ENCODE measurements at regions not wholly inside any gene's neighbourhood (a gene's known extent, or its start where the extent isn't known, plus 50 kb on each side); places are given as distances from the start of the nearest gene placed in this dataset.

DNA sequence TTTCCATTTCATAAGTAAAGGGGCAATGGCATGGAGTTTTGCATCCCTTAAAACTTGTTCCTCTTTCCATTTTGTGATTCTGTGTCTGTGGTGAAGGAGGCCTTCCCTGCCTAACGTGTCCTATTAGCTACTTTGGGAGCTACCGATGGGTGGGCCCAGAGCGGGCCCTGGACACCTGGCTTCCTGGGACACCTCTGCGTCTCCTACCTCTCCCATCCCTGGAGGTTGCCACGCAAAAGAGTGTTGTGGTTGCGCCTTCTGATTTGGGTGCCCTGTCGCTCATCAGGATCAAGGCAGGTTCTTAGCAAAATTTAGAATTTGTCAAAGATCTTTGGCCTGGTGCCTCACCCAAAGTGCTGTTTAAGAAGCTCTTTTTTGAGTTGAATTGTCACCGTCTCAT is 116.4 kb upstream of the CACNA1E start:
- no peak for DNase-seq (ENCODE audit: low read depth in 2 of 3, low spot score in 2 of 3)

DNA sequence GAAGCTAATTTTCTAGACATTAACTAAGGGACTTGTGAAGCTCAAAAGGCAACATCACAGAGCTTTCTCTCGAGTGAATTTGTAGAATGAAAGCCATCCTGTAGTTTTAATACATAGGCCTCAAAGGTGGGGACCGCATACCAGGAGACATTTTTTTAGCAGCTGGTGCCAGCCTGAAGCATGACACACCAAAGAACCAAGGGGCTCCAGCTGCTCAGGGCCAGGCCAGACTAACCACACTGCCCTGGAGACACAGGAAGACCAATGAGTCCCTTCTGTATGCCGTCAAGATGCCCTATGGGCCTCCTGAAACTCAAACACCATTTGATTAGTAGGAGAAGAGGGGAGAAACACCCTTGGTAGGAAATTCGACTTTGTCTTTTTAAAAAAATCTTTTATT is 113.9 kb upstream of the CACNA1E start:
- DNase-seq (ENCODE audit: low read depth in 2 of 3, low spot score in 2 of 3): no peak

DNA sequence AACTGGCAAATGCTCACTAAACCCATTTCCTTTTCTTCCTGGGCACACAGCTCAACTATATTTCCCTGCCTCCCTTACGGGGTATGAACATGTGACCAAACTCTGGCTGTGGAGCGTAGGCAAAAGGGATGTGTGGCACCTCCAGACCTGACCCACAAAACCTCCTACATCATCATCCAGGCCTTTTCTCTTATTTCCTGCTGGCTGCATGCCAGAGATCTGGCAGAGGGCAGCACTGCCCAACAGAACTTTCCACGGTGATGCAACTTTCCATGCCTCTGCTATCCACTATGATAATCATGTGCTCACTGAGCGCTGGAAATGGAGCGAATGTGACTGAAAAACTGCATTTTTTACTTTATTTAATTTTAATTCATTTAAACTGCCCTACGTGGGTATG is 99.6 kb upstream of the CACNA1E start:
- peak in 1 of 3 donors; percentile 2 for DNase-seq (ENCODE audit: low read depth in 2 of 3, low spot score in 2 of 3)

DNA sequence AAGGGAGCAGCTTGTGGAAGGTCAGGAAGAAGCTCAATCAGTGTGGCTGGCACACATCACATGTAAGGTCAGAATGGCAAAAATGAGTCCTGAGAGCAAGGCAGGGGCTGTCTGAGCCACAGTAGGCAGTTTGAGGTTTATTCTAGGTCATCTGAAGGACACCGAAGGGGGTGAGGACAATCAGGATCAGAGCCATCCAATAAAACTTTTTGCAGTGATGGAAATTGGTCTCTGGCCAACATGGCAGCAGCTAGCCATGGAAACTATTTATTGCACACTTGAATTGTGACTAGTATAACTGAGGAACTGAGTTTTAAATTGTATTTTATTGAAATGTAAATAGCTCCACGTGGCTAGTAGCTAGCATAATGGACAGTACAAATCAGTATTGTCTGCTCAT is 97.0 kb upstream of the CACNA1E start:
- DNase-seq (ENCODE audit: low read depth in 2 of 3, low spot score in 2 of 3): no peak

- DNase-seq (ENCODE audit: low read depth in 2 of 3, low spot score in 2 of 3): no peak
These were observed 96.4 kb upstream of the CACNA1E start for GRCh38 chr1:181386951-181387350.

GRCh38 chr1:181387702-181388101 is 95.6 kb upstream of the CACNA1E start:
- no peak for DNase-seq (ENCODE audit: low read depth in 2 of 3, low spot score in 2 of 3)

- no peak for DNase-seq (ENCODE audit: low read depth in 2 of 3, low spot score in 2 of 3)
These were observed 92.8 kb upstream of the CACNA1E start for GRCh38 chr1:181390410-181391077.

DNA sequence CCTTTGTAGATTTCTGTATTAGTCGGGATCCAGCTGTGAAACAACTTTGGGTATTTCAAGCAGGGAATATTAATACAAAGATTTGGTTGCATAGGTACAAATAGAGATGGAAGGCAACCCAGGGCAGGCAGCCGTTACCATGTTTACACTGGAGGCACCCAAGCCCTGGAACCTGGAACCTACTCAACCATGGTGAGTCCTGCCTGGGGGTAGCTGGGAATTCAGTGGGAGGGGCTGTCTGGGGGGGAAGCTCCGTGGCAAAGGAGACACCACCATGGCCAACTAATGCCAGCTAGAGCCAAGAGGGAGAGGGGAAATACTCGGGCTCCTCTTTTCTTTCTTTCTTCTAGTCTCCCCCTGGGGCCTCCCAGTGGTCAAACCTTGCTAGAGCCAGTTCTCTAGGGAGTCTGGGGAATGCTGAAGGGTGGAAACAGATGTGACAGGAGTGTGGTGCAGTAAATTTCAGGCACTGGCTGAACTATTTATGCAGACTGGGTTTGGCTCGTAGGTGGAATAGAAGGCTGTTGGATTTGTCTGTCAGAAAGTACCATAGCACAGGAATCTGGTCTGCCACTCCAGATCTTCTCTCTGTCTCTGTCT is 91.9 kb upstream of the CACNA1E start:
- DNase-seq (ENCODE audit: low read depth in 2 of 3, low spot score in 2 of 3): no peak

GRCh38 chr1:181392133-181392532 is 91.2 kb upstream of the CACNA1E start:
- no peak for DNase-seq (ENCODE audit: low read depth in 2 of 3, low spot score in 2 of 3)

GRCh38 chr1:181392613-181393220 is 90.6 kb upstream of the CACNA1E start:
- DNase-seq (ENCODE audit: low read depth in 2 of 3, low spot score in 2 of 3): no peak

- no peak for DNase-seq (ENCODE audit: low read depth in 2 of 3, low spot score in 2 of 3)
These were observed 88.6 kb upstream of the CACNA1E start for GRCh38 chr1:181394766-181395165.

DNA sequence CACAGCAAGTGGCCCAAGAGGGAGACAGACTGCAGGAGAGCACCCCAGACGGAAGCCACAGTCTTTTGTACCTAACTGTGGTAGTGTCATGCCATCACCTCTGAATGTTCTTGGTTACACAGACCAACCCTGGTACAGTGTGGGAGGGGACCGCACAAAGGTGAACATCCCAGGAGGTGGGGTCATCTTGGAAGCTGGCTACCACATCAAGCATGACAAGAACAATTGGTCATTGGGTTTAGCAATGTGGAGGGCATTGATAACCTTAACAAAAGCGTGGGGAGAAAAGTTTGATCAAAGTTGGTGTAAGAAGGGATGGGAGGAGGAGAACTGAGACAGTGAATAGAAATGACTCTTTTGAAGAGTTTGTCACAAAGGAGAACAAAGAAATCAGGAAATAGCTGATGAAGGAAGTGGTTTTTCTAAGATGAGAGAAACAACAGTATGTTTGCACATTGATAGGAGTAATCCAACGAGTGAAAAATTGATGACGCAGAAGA is 87.1 kb upstream of the CACNA1E start:
- DNase-seq (ENCODE audit: low read depth in 2 of 3, low spot score in 2 of 3): peak in 2 of 3 donors; percentile 3 to 47

- no peak for DNase-seq (ENCODE audit: low read depth in 2 of 3, low spot score in 2 of 3)
These were observed 86.5 kb upstream of the CACNA1E start for GRCh38 chr1:181396811-181397210.

DNA sequence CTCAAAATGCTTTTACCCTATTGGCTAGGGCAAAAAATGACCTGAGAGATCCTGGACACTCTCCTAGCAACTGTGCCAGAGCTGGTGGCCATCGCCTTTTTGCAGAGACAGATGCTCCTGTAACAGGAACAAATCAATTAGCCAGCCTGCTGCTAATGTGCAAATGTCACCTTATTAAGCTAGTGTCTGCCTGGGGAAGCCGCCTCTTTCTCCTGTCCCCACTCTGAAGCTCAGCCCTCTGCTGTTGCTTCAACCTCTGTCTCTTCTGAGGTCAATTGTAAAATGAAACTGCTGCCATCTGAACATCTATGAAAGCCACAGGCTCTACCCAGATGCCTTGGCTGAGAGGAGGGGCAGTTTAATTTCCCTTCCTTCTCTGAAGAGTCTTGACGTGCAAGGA is 85.5 kb upstream of the CACNA1E start:
- peak in 1 of 3 donors; percentile 10 for DNase-seq (ENCODE audit: low read depth in 2 of 3, low spot score in 2 of 3)

- no peak for DNase-seq (ENCODE audit: low read depth in 2 of 3, low spot score in 2 of 3)
These were observed 84.8 kb upstream of the CACNA1E start for GRCh38 chr1:181398544-181398943.

GRCh38 chr1:181405584-181405983 is 77.7 kb upstream of the CACNA1E start:
- DNase-seq (ENCODE audit: low read depth in 2 of 3, low spot score in 2 of 3): no peak

- no peak for DNase-seq (ENCODE audit: low read depth in 2 of 3, low spot score in 2 of 3)
These were observed 76.3 kb upstream of the CACNA1E start for GRCh38 chr1:181406989-181407388.

- DNase-seq (ENCODE audit: low read depth in 2 of 3, low spot score in 2 of 3): no peak
These were observed 73.3 kb upstream of the CACNA1E start for GRCh38 chr1:181409981-181410380.

DNA sequence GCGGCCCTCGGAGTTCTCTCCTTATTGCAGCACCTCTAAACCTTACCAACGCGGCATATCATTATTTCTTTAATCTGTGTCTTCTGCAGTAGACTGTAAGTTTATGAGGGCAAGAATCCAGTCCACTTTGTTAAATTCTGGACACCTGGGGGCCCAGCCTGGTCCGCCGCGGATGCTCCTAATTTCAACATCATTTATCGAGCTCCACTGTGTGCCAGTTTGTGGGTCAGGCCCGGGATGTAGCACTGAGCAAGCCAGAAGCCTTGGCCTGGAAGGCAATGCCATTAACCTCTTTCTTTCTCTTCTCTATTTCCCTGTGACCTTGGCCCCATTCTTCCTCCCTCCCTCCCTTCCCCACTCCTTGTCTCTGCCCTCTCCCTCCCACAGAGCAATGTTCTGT is 70.6 kb upstream of the CACNA1E start:
- no peak for DNase-seq (ENCODE audit: low read depth in 2 of 3, low spot score in 2 of 3)

DNA sequence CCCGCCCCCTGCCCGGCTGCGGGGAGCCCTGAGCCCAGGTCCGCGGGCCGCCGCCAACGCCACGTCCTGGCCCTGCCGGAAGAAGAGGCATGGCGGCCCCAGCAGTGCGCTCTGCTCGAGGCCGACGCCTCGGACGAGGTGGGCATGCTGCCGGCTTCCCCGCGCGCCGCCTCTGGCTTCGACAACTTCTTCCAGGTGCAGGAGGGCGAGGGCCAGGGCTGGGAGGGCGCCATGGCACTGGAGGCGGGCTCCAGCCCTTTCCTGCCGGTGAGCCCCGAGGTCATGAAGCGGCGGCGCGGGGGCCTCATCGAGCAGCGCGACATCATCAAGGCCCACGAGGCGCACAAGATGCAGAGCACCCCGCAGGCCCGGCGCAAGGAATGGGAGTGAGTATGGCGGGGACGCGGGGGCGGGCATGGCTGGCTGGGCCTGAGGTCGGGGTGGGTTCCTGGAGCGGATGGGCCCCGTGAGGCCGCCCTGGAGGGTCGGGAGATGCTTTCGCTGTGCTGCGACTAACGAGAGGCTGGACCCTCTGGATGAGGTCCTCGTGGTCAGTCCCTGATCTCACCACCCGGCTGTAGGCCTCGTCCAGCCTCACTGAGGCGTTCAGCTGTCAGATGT is 70.0 kb upstream of the CACNA1E start:
- DNase-seq (ENCODE audit: low read depth in 2 of 3, low spot score in 2 of 3): no peak

GRCh38 chr1:181413836-181414235 is 69.5 kb upstream of the CACNA1E start:
- no peak for DNase-seq (ENCODE audit: low read depth in 2 of 3, low spot score in 2 of 3)
